ENCODE measurements at regions not wholly inside any gene's neighbourhood (a gene's known extent, or its start where the extent isn't known, plus 50 kb on each side); places are given as distances from the start of the nearest gene placed in this dataset.

GRCh38 chr14:39548358-39548757 lies 116.1 kb upstream of the FBXO33 start:
- no peak for TF ChIP-seq CTCF (conservative IDR thresholded peaks at IDR 0.05 in 1 of 2, IDR thresholded peaks at IDR 0.05 in 1 of 2; ENCODE audit: low read depth in 1 of 2, low read length in 2 of 2)
- no peak for TF ChIP-seq EZH2 (IDR thresholded peaks at IDR 0.05; ENCODE audit: low read length, missing control alignments)

Data from fibroblast of lung (primary cell).